H1 (cell line): ENCODE measurements at regions not wholly inside any gene's neighbourhood (a gene's known extent, or its start where the extent isn't known, plus 50 kb on each side); places are given as distances from the start of the nearest gene placed in this dataset.

ENCODE experiments used
- CTCF ChIA-PET: fragments of 300-600 bp; sonication (Branson Sonifier 250); formaldehyde crosslinking; loops from one replicate; lab custom pipeline; 2021; ENCODE audit not compliant: partially characterized antibody; lab: Charles Lee
- POLR2A ChIA-PET: fragments of 300-600 bp; sonication (Branson Sonifier 250); formaldehyde crosslinking; loops from one replicate; lab custom pipeline; 2021; ENCODE audit warnings: inconsistent platforms; ENCODE audit not compliant: partially characterized antibody; lab: Charles Lee
- DNase-seq, 2 experiments: peaks; one replicate each; pipeline versions ENCODE4 v3.0.0 to v3.0.0-alpha.2; 2010 to 2022; ENCODE audit warnings: low spot score in 2 of 2, low read depth in 1 of 2, mixed read lengths in 1 of 2
- FAIRE-seq: peaks from 2 replicates; lab custom pipeline; 2011; peaks lifted over from hg19 to GRCh38; lab: Jason Lieb, UNC
- H2AFZ ChIP-seq: 2 replicates; pipeline ENCODE4 v1.8.1; 2012; ENCODE audit warnings: low read length, inconsistent platforms
- H2AK5ac ChIP-seq: 2 replicates; pipeline ENCODE4 v1.6.1; 2013; ENCODE audit warnings: low read depth, low read length
- H2BK120ac ChIP-seq: replicated peaks from 2 replicates; pipeline ENCODE3; 2013; ENCODE audit warnings: low read depth, low read length, inconsistent platforms
- H2BK12ac ChIP-seq: 2 replicates; pipeline ENCODE4 v1.6.1; 2013; ENCODE audit warnings: low read depth, low read length
- H2BK15ac ChIP-seq: 2 replicates; pipeline ENCODE4 v1.6.1; 2013; ENCODE audit warnings: low read length
- H2BK20ac ChIP-seq: 2 replicates; pipeline ENCODE4 v1.6.1; 2013; ENCODE audit warnings: low read length
- H2BK5ac ChIP-seq: 2 replicates; pipeline ENCODE4 v1.6.1; 2013; ENCODE audit warnings: low read depth, low read length
- H3K14ac ChIP-seq: 2 replicates; pipeline ENCODE4 v1.6.1; 2013; ENCODE audit warnings: inconsistent platforms; ENCODE audit not compliant: insufficient read length
- H3K18ac ChIP-seq: 2 replicates; pipeline ENCODE4 v1.6.1; 2013; ENCODE audit warnings: low read length; ENCODE audit errors: extremely low read depth
- H3K23ac ChIP-seq: 2 replicates; pipeline ENCODE4 v1.6.1; 2013; ENCODE audit warnings: inconsistent platforms; ENCODE audit not compliant: insufficient read length
- H3K23me2 ChIP-seq: 2 replicates; pipeline ENCODE4 v1.6.1; 2013; ENCODE audit warnings: low read depth, low read length
- H3K27ac ChIP-seq: 2 replicates; pipeline ENCODE4 v1.6.1; 2011; ENCODE audit warnings: low read depth, low read length, inconsistent platforms
- H3K27me3 ChIP-seq, 4 experiments: replicated peaks in 1 of 4; 1 replicate in 1 of 4; 2 replicates in 3 of 4; pipeline versions ENCODE4 v1.6.1 to v1.8.1; 2011 to 2013; ENCODE audit warnings: low read length in 3 of 4, mild to moderate bottlenecking in 3 of 4, inconsistent platforms in 2 of 4, mixed read lengths in 2 of 4, moderate library complexity in 1 of 4; ENCODE audit not compliant: control insufficient read depth in 3 of 4, insufficient read depth in 3 of 4; ENCODE audit errors: extremely low read depth in 1 of 4
- H3K36me3 ChIP-seq, 4 experiments: 2 replicates each; pipeline versions ENCODE4 v1.6.1 to v1.8.1; 2011 to 2013; ENCODE audit warnings: mild to moderate bottlenecking in 4 of 4, low read length in 3 of 4, moderate library complexity in 2 of 4, control low read depth in 1 of 4, inconsistent platforms in 1 of 4; ENCODE audit not compliant: insufficient read depth in 4 of 4, control insufficient read depth in 2 of 4
- H3K4ac ChIP-seq: replicated peaks from 2 replicates; pipeline ENCODE3; 2013; ENCODE audit warnings: low read length, low read depth, mixed read lengths, inconsistent platforms; ENCODE audit not compliant: insufficient read length
- H3K4me1 ChIP-seq, 4 experiments: replicated peaks in 1 of 4; 1 replicate in 1 of 4; 2 replicates in 3 of 4; pipeline versions ENCODE4 v1.6.1 to v1.8.1; 2011 to 2013; ENCODE audit warnings: low read length in 3 of 4, inconsistent platforms in 2 of 4, mixed read lengths in 1 of 4; ENCODE audit not compliant: insufficient read depth in 4 of 4, control insufficient read depth in 3 of 4
- H3K4me2 ChIP-seq, 2 experiments: 2 replicates each; pipeline versions ENCODE4 v1.6.1 to v1.8.1; 2011 to 2013; ENCODE audit warnings: low read depth in 2 of 2, low read length in 2 of 2, control low read depth in 1 of 2, inconsistent platforms in 1 of 2, mild to moderate bottlenecking in 1 of 2; ENCODE audit not compliant: insufficient read depth in 1 of 2
- H3K4me3 ChIP-seq, 4 experiments: fragments of 200-600, 300-600 bp in 1 of 4; sonication (generic), shearing (Covaris generic), sonication (Bioruptor Twin) in 1 of 4; 2 replicates each; pipeline versions ENCODE4 v1.5.1 to v1.8.1; 2011 to 2016; ENCODE audit warnings: low read length in 4 of 4, low read depth in 3 of 4, control low read depth in 2 of 4, inconsistent platforms in 2 of 4, mild to moderate bottlenecking in 2 of 4, mixed read lengths in 1 of 4, moderate library complexity in 1 of 4; ENCODE audit not compliant: insufficient read depth in 2 of 4; ENCODE audit errors: extremely low read depth in 1 of 4
- H3K56ac ChIP-seq: replicated peaks from 2 replicates; pipeline ENCODE3; 2013; ENCODE audit warnings: low read depth, mild to moderate bottlenecking, mixed read lengths, low read length, inconsistent platforms; ENCODE audit not compliant: insufficient read length
- H3K79me1 ChIP-seq: 2 replicates; pipeline ENCODE4 v1.6.1; 2013; ENCODE audit warnings: low read depth, low read length, control low read depth
- H3K79me2 ChIP-seq, 2 experiments: 2 replicates each; pipeline versions ENCODE4 v1.6.1 to v1.8.1; 2012 to 2013; ENCODE audit warnings: low read length in 2 of 2, mild to moderate bottlenecking in 2 of 2, inconsistent platforms in 1 of 2; ENCODE audit not compliant: insufficient read depth in 2 of 2, control insufficient read depth in 1 of 2
- H3K9ac ChIP-seq, 4 experiments: replicated peaks in 1 of 4; 1 replicate in 1 of 4; 2 replicates in 3 of 4; pipeline versions ENCODE4 v1.6.1 to v1.8.1; 2011 to 2013; ENCODE audit warnings: low read depth in 3 of 4, low read length in 3 of 4, control low read depth in 2 of 4, mild to moderate bottlenecking in 2 of 4, moderate library complexity in 2 of 4, inconsistent platforms in 1 of 4; ENCODE audit errors: extremely low read depth in 1 of 4
- H3K9me3 ChIP-seq, 2 experiments: 2 replicates each; pipeline versions ENCODE4 v1.6.1 to v1.8.1; 2012 to 2013; ENCODE audit warnings: mild to moderate bottlenecking in 2 of 2, moderate library complexity in 2 of 2, control low read depth in 1 of 2, inconsistent platforms in 1 of 2, low read depth in 1 of 2, low read length in 1 of 2, mixed read lengths in 1 of 2; ENCODE audit not compliant: insufficient read depth in 2 of 2
- H4K20me1 ChIP-seq, 2 experiments: replicated peaks in 1 of 2; 2 replicates each; pipeline versions ENCODE3 to v1.8.1; 2011 to 2013; ENCODE audit warnings: inconsistent platforms in 2 of 2, low read length in 2 of 2, mild to moderate bottlenecking in 1 of 2; ENCODE audit not compliant: insufficient read depth in 2 of 2, control insufficient read depth in 1 of 2
- H4K5ac ChIP-seq: 2 replicates; pipeline ENCODE4 v1.6.1; 2013; ENCODE audit warnings: low read length, low read depth, mixed read lengths, inconsistent platforms; ENCODE audit not compliant: insufficient read length
- H4K8ac ChIP-seq: 2 replicates; pipeline ENCODE4 v1.8.0; 2013; ENCODE audit warnings: mild to moderate bottlenecking, moderate library complexity, low read length, inconsistent platforms; ENCODE audit not compliant: insufficient read depth; ENCODE audit errors: extremely low read depth
- H4K91ac ChIP-seq: replicated peaks from 2 replicates; pipeline ENCODE3; 2013; ENCODE audit warnings: low read length, mixed read lengths, inconsistent platforms; ENCODE audit not compliant: insufficient read length
- BACH1 ChIP-seq: IDR thresholded peaks from 2 replicates; pipeline ENCODE4 v1.6.1; 2012; ENCODE audit warnings: low read length, improper control_type of control experiment
- CEBPB ChIP-seq: IDR thresholded peaks from 2 replicates; pipeline ENCODE4 v1.6.1; 2012; ENCODE audit warnings: low read depth, low read length
- GABPA ChIP-seq: IDR thresholded peaks from 2 replicates; pipeline ENCODE4 v1.6.1; 2011; ENCODE audit warnings: mild to moderate bottlenecking, low read length, moderate library complexity, borderline replicate concordance; ENCODE audit not compliant: insufficient read depth
- HDAC6 ChIP-seq: IDR thresholded peaks from one replicate; pipeline ENCODE4 v1.7.1; 2012; ENCODE audit warnings: low read depth, mild to moderate bottlenecking, inconsistent platforms, low read length, moderate library complexity
- JUN ChIP-seq: IDR thresholded peaks from 2 replicates; pipeline ENCODE4 v1.6.1; 2011; ENCODE audit warnings: low read depth, mild to moderate bottlenecking, improper control_type of control experiment, low read length
- PHF8 ChIP-seq: fragments of 200-600 bp; sonication (generic); conservative IDR thresholded peaks from 2 replicates; pipeline ENCODE4 v1.7.1; 2012; ENCODE audit warnings: low read depth, mild to moderate bottlenecking, inconsistent platforms, low read length, moderate library complexity
- POU5F1 ChIP-seq: IDR thresholded peaks from 2 replicates; pipeline ENCODE4 v1.6.1; 2011; ENCODE audit warnings: low read depth, mild to moderate bottlenecking, low read length, moderate library complexity
- RXRA ChIP-seq: IDR thresholded peaks from 2 replicates; pipeline ENCODE4 v1.6.1; 2011; ENCODE audit warnings: low read depth, mild to moderate bottlenecking, low read length, moderate library complexity; ENCODE audit not compliant: insufficient read depth
- SIRT6 ChIP-seq: IDR thresholded peaks from one replicate; pipeline ENCODE4 v1.7.1; 2012; ENCODE audit warnings: low read length, inconsistent platforms
- SP4 ChIP-seq: IDR thresholded peaks from 2 replicates; pipeline ENCODE4 v1.6.1; 2012; ENCODE audit warnings: low read length, inconsistent platforms
- SUZ12 ChIP-seq: fragments of 200-600 bp; sonication (generic); IDR thresholded peaks from 2 replicates; pipeline ENCODE4 v1.6.1; 2012; ENCODE audit warnings: mild to moderate bottlenecking, inconsistent platforms, low read length, moderate library complexity, mixed read lengths
- TBP ChIP-seq: IDR thresholded peaks from 2 replicates; pipeline ENCODE4 v1.6.1; 2011; ENCODE audit warnings: low read depth, low read length, improper control_type of control experiment
- ZNF274 ChIP-seq: IDR thresholded peaks from 2 replicates; pipeline ENCODE4 v1.7.0; 2012; ENCODE audit warnings: low read length, borderline replicate concordance; ENCODE audit errors: extremely low read depth
- WGBS, 2 experiments: shearing (Covaris generic) in 1 of 2; methylation state at CpG; one replicate each; pipeline versions ENCODE4 v1.1.6 to v1.1.7; 2013 to 2015; ENCODE audit warnings: low lambda C conversion rate in 2 of 2, mixed read lengths in 2 of 2, inconsistent platforms in 1 of 2, low coverage in 1 of 2, missing lambda C conversion rate in 1 of 2; ENCODE audit not compliant: insufficient replicate concordance in 2 of 2, insufficient coverage in 1 of 2, insufficient read length in 1 of 2; ENCODE audit errors: extremely low coverage in 1 of 2, missing lambda C conversion rate in 1 of 2; 5-methylcytosine and 5-hydroxymethylcytosine counted together

- no peak for TF ChIP-seq HDAC6
Observed at GRCh38 chr12:89206390-89206789, 145.9 kb downstream of the DUSP6 start (continued).

GRCh38 chr12:89205517-89205916, 146.8 kb downstream of the DUSP6 start:
- H3K56ac ChIP-seq = no peak overlapping the region
- H3K27ac ChIP-seq = no peak overlapping the region
- no peak overlapping the region for H2BK12ac ChIP-seq
- no peak overlapping the region for H2BK15ac ChIP-seq
- no peak overlapping the region for H2BK120ac ChIP-seq
- no peak overlapping the region for H2AK5ac ChIP-seq
- H3K9me3 ChIP-seq = no peaks in the 10 kb centered on the region
- H3K23ac ChIP-seq = no peak overlapping the region
- H3K9ac ChIP-seq = no peak overlapping the region
- H3K23me2 ChIP-seq = no peaks in the 10 kb centered on the region
- no peaks in the 10 kb centered on the region for H3K27me3 ChIP-seq
- H4K20me1 ChIP-seq = no peaks in the 10 kb centered on the region
- H3K4ac ChIP-seq = no peak overlapping the region
- no peak overlapping the region for H3K18ac ChIP-seq
- no peak overlapping the region for H2BK20ac ChIP-seq
- H4K8ac ChIP-seq = no peak overlapping the region
- H3K36me3 ChIP-seq = no peaks in the 10 kb centered on the region
- H2BK5ac ChIP-seq = no peak overlapping the region
- DNase-seq = no peak
- H3K4me3 ChIP-seq = no peak overlapping the region
- H3K79me1 ChIP-seq = no peaks in the 10 kb centered on the region
- H3K14ac ChIP-seq = no peak overlapping the region
- FAIRE-seq = no peak
- H3K79me2 ChIP-seq = no peaks in the 10 kb centered on the region
- no peak overlapping the region for H3K4me2 ChIP-seq
- H4K5ac ChIP-seq = no peak overlapping the region
- no peak overlapping the region for H2AFZ ChIP-seq
- H4K91ac ChIP-seq = no peak overlapping the region
- no peak for TF ChIP-seq GABPA
- no peak for TF ChIP-seq SP4
- TF ChIP-seq ZNF274 = no peak
- TF ChIP-seq TBP = no peak
- TF ChIP-seq PHF8 = no peak
- no peak for TF ChIP-seq JUN
- no peak for TF ChIP-seq RXRA
- TF ChIP-seq HDAC6 = no peak
- no peak for TF ChIP-seq BACH1
- TF ChIP-seq SIRT6 = no peak
- no peak for TF ChIP-seq SUZ12
- TF ChIP-seq POU5F1 = no peak
- no peak for TF ChIP-seq CEBPB
- TF ChIP-seq, all 59 proteins: peak for 0
- no peaks in the 10 kb centered on the region for H3K4me1 ChIP-seq
- CTCF ChIA-PET = no interaction called here
- 96% methylated on average over 2 of the region's 2 CpGs; no CpG with 5 or more reads in 1 of the 2 experiments for WGBS, 2 experiments
- POLR2A ChIA-PET = no interaction called here
